ENCODE measurements at regions not wholly inside any gene's neighbourhood (a gene's known extent, or its start where the extent isn't known, plus 50 kb on each side); places are given as distances from the start of the nearest gene placed in this dataset.

DNA sequence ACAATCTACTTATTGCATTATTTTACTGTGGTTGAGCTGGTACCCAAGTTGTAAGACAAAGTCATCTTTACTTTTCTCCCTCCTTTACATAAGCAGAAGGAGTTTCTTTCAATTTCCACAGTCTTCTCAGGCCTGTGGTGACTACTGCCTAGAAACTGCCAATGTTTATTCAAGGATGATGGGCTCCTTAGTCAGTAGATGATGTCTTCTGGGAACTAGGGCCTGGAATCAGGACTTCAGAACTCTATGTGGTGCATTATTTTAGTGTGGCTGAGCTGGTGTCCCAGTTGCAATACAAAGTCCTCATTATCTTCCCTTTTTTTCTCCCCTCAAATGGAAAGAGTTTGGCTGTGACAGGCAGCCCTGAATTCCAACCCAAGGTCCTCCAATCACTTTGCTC, 1762.5 kb downstream of the SI start:
- TF ChIP-seq, protein P1, sequence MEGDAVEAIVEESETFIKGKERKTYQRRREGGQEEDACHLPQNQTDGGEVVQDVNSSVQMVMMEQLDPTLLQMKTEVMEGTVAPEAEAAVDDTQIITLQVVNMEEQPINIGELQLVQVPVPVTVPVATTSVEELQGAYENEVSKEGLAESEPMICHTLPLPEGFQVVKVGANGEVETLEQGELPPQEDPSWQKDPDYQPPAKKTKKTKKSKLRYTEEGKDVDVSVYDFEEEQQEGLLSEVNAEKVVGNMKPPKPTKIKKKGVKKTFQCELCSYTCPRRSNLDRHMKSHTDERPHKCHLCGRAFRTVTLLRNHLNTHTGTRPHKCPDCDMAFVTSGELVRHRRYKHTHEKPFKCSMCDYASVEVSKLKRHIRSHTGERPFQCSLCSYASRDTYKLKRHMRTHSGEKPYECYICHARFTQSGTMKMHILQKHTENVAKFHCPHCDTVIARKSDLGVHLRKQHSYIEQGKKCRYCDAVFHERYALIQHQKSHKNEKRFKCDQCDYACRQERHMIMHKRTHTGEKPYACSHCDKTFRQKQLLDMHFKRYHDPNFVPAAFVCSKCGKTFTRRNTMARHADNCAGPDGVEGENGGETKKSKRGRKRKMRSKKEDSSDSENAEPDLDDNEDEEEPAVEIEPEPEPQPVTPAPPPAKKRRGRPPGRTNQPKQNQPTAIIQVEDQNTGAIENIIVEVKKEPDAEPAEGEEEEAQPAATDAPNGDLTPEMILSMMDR (IDR thresholded peaks at IDR 0.05): no peak
- no peak for TF ChIP-seq POLR2A (IDR thresholded peaks at IDR 0.05)
